GM23248 (cell line): ENCODE measurements at regions not wholly inside any gene's neighbourhood (a gene's known extent, or its start where the extent isn't known, plus 50 kb on each side); places are given as distances from the start of the nearest gene placed in this dataset.

ENCODE experiments used
- EZH2 ChIP-seq: fragments of 200-600 bp; sonication (generic); IDR thresholded peaks from 2 replicates; pipeline ENCODE4 v1.6.1; 2018; ENCODE audit warnings: antibody characterized with exemption, mild to moderate bottlenecking; ENCODE audit not compliant: insufficient read depth, poor library complexity, severe bottlenecking
- EZH2phosphoT487 ChIP-seq: fragments of 200-600 bp; sonication (generic); IDR thresholded peaks from 2 replicates; pipeline ENCODE4 v1.6.1; 2018; ENCODE audit warnings: antibody characterized with exemption, moderate library complexity, mild to moderate bottlenecking, low read depth; ENCODE audit not compliant: insufficient read depth

DNA sequence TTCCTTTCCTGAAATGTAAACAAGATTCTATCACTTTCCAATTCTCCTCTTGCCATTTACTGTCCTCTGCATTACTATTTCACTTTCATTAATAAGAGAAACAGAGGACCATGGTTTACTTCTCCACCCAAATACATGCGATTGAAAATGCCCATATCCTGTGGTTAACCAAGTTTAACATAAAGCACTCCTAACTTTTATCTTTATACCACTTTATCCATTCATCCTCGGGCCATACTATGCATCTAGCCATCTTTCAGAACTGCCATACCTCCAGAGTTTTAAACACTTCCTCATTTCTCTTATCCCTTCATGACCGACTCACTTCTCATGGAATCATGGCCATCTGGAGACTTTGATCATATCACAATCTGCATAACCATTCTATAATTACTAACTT is 1182.3 kb downstream of the CNTNAP5 start:
- TF ChIP-seq EZH2 (no peak), EZH2phosphoT487 (no peak)
